Fibroblast of gingiva (primary cell): ENCODE measurements at regions not wholly inside any gene's neighbourhood (a gene's known extent, or its start where the extent isn't known, plus 50 kb on each side); places are given as distances from the start of the nearest gene placed in this dataset.

ENCODE experiments used
- DNase-seq: peaks from one replicate; pipeline ENCODE4 v3.0.0-alpha.2; 2011; ENCODE audit warnings: low read depth

- DNase-seq = no peak
These were observed 317.0 kb upstream of the MPDZ start for GRCh38 chr9:13596383-13596970.

- no peak for DNase-seq
These were observed 311.5 kb upstream of the MPDZ start for GRCh38 chr9:13590996-13591395.

- DNase-seq = no peak
These were observed 309.7 kb upstream of the MPDZ start for GRCh38 chr9:13589034-13589737.

DNA sequence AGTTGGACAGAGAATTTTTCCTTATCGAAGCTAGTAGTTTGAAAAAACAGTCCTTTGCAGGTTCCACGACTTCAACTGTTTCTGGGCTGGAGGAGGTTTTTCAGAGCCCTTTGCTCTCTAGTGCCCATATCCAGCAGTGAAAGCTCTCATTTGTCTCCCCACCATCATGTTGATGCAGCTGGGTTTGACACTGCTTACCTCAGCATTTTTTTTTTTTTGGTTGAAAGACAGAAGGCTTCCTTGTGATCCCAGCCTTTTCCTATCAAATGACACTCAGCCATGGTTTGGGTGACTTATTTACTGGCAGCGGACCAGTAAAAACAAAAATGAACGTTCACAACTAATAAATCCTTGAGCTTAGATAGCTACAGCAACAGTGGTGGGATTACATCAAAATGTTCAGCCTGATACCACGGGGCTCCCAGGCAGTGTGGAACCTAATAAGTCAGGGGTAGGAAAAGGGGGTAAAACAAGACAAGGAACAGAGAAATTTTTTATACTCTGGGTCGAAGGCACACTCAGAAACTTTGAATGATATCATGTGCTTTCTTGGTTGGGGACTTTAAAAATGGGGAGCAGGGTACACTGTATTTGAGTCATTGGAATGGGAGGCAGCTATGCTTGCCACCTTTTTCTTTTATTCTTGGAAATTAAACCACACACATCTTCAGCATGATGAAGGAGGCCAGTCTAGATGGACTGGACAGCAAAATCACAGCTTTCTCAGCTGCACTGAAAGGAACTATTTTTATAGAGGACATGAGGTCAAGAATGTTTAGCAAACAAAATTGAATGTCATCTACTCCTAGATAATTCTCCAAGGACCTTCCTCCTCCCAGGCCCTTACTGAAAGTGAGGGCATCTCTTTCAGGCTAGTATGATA lies 308.9 kb upstream of the MPDZ start:
- DNase-seq = no peak

GRCh38 chr9:13587571-13587970 lies 308.1 kb upstream of the MPDZ start:
- no peak for DNase-seq

DNA sequence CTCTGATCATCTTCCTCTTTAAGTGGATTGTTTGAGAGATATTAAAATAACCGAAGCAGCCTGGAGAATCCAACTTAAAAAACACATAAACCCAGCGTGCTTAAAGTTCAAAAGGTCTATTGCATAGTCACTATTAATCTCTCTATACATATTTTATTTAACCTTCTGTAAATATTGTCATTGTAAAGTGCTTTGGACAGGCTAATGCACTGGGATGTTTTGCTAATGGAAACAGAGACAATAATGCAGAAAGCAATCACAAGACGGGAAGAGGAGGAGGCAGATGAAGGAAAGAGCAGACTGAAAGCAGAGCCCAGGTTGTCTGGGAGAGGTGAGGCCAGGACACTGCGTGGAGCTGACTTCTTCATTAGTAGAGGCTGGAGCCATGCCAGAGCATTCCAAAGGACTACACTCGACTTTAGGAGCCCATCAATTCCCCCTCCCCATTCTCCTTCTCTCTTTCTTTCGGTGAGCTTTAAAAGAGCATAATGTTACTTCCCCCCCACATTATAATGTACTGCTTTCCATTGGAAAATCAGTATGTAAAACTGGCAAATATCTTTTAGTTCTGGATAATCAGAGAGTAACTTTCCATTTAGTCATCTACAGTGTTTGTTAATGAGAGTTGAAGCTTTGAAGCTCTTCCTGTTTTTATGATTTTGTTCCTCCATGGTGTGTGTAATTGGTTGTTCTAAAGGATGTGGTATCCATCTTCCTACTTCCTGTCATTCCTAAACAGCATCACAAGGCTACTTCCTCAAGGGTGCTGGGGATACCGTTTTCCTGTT lies 307.3 kb upstream of the MPDZ start:
- no peak for DNase-seq

GRCh38 chr9:13580760-13581159 lies 301.3 kb upstream of the MPDZ start:
- DNase-seq = no peak

GRCh38 chr9:13580131-13580530 lies 300.6 kb upstream of the MPDZ start:
- DNase-seq = no peak

DNA sequence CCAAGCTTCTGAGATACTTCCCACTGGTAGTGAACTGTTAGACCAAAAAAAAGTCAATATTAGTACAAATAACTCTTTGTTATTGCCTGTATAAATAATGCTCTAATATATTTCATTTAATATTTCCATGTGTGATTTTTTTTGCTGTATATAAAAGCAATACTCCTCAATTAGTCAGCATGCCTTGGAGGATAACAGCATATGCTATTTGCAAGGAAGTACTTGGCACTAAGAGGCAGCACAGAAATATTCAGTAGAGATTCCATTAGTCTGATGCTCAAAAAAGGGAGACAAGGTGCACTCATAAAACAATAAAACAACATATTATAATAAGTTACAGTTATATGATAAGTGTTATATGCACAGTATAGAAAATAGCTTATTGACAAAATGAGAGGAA lies 296.6 kb upstream of the MPDZ start:
- DNase-seq = no peak

DNA sequence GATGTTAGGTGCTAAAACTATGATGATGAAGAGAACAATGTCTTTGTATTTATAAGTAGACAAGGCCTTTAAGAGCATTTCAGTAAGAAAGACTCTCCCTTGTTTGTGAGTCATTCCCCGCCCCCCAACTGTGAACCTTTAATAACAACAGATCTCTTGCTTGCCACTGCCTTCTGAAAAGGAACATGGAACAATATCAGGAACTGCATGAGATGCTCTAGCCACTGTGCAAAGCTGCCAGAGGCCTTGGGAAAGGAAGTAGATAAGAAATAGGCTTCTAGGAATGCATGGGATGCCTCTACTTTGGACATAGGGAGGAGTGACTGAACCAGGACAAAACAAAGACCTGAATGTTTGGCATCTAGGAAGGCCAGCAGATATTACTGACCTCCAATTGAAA lies 296.1 kb upstream of the MPDZ start:
- no peak for DNase-seq

- DNase-seq = peak; percentile 55
These were observed 290.8 kb upstream of the MPDZ start for GRCh38 chr9:13570068-13570974.

DNA sequence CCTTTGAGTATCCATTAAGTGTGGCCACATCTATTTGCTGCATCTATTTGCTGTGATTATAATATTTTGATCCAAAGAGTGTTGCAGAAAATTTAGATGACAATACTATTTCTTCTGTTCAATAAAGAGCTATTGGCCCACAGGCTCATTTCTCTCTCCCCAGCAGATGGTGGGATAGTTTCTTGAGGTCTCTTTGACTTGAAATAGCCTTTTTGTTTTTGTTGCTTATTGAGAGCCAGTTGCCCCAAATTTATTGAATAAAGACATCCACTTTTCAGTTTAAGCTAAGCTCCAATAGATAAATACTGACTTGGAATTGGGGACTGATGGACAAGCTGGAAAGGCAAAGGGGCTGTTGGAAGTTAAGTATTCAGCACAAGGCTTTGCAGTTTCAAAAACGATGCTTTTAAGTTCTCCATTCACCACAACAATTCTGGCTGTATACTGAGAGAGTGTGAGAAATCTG lies 290.1 kb upstream of the MPDZ start:
- no peak for DNase-seq

DNA sequence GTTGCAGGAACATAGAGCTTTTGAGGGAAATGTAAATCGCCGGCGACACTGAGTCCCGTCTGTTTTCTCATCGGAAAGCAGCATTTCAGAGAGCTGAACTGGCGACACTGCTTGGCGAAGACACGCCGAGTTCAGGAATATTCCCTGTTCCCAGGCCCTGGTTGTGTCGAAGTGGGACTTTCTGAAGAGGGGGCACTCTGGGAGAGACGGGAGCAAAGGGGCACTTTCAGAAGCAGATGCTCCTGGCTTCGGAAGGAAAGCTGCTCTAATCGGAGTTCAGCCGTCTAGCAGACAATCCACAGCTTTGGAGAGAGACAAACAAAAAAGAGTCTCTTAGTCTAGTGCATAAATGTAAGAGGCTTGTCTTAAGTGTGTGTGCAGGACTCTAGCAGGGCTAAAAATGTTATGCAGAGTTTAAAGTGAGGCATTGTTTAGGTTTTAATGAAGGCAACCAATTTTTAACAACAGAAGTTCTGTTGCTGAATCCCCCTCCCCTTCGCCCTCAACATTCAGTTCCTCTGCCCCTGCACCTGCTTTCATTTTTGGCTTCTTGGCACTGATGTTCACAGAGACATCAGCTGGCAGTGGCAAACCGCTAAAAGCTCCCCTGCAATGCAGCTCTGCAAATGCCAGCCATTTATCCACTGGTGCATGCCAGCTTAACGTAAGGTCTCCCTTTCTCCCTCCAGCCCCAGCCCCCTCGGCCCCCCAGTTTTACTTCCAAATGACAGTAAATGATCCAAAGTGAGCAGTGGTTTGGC lies 289.5 kb upstream of the MPDZ start:
- DNase-seq = no peak

GRCh38 chr9:13568405-13568804 lies 288.9 kb upstream of the MPDZ start:
- DNase-seq = no peak

DNA sequence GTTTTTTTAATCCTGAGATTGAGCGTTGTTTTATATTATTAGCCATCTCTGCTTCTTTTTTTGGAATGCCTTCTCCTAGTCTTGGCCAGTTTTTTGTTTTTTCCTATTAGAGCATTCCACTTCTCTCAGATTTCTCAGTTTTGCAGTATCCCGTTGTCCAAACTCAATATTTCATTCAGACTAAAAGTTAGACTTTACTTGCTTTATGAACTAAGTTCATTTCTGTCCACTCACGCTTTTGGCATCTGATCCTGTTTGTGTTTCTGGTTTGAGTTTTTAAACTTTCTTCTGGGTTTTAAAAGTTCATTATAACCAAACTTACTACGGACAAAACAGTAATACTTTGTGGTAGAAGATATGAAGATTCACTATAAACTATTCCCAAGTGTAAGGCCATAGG lies 288.3 kb upstream of the MPDZ start:
- peak; percentile 1 for DNase-seq

DNA sequence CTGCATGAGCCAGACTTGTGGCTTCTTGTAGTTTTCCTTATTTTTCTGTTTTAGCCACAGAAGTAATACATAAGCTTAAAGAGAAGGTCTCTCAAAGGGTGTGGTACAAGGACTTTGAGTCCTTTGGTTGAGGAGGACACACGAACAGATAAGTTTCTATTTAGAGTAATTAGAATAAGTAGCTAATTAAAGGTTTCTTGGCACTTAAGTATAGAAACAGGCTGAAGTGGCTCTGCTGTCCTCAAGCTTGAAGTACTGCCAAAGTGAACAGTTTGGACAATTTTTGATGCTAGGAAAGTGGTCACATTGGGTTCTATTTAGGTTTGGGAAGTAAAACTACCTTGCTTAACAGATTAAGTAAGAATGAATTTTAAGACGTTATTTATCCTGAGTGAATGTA lies 278.3 kb upstream of the MPDZ start:
- DNase-seq = no peak

- no peak for DNase-seq
These were observed 277.2 kb upstream of the MPDZ start for GRCh38 chr9:13556656-13557055.

- no peak for DNase-seq
These were observed 276.6 kb upstream of the MPDZ start for GRCh38 chr9:13555989-13556500.

- no peak for DNase-seq
These were observed 276.0 kb upstream of the MPDZ start for GRCh38 chr9:13555516-13555915.

DNA sequence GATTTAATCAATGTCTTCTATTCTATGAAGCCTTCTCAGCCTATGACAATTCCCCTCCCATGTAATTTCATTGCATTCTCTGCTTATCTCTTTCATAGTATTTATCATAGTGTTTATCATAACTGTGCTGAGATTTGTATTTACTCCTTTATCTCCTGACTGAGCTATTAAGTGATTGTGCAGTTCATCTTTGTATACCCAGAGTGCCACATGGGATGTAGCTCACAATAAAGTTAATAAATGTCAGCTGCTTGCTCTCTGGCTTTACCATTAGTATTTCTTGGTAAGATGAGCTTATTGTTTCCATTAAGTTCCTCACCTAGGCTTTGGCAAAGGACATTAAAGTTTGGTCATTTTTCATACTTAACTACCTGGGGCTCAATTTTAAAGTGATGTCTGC lies 275.1 kb upstream of the MPDZ start:
- no peak for DNase-seq
